CD4-positive, alpha-beta T cell treated with Interleukin-2 at 100 ng/mL for 4 hours (primary cell): ENCODE measurements at regions not wholly inside any gene's neighbourhood (a gene's known extent, or its start where the extent isn't known, plus 50 kb on each side); places are given as distances from the start of the nearest gene placed in this dataset.

Experiments
- DNase-seq: peaks from one replicate; pipeline ENCODE4 v3.0.0-alpha.2; 2020; ENCODE audit warnings: low spot score

DNA sequence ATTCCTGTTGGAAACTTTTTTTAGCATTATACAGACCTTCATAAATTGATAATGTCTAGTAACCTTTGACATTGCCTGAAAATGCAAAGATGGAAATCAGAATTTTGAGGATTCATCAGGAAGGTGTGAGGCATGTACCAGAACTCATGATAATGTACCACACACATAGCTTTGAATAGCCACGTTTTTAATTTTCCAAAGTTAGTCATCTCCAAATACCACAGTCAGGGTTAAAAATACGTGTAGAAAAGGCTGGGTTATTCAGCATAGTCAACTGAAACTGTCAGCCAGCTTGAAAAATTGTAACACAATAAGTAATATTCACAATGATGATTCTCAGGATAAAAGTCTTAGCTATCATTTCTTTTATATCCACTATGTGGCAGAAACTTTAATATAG is 102.0 kb upstream of the THRB start:
- no peak for DNase-seq

DNA sequence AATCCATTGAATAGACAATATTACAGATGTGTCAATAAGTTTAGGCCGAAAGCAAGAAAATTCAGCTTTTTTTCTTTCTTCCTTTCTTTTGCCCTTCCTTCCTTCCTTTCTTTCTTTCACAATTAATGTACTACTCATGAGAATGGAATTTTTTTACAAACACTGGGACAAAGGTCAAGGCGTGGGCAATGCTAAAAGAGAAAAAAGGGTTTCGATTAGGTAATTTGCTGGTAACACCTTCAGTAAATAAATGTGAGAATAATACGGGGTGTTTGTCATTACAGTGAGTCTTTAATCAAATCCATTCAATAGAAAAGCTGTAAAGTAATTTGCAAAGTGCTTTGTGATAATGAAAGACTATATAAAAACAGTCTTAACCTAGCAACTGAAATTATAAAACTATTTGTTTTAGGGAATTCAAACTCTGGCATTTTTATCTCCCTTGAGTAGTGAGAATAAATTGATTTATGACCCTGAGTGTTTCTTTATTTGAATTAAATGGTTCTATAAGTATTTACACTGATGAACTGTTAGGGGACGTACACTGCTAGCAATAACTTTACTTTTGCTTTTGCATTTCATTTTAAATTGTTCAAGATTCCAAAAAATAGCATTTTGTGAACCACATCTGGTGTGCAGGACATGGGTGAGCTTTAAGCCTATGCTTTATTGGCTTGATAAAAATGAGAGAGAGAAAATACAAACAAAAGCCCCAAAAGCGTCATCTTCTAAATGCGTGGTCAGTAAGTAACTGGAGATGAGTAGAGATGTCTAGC is 104.2 kb upstream of the THRB start:
- DNase-seq, result no peak

- DNase-seq, result no peak
Observed at GRCh38 chr3:24601066-24601939, 106.7 kb upstream of the THRB start.

GRCh38 chr3:24604215-24604614 is 109.6 kb upstream of the THRB start:
- DNase-seq, result no peak

DNA sequence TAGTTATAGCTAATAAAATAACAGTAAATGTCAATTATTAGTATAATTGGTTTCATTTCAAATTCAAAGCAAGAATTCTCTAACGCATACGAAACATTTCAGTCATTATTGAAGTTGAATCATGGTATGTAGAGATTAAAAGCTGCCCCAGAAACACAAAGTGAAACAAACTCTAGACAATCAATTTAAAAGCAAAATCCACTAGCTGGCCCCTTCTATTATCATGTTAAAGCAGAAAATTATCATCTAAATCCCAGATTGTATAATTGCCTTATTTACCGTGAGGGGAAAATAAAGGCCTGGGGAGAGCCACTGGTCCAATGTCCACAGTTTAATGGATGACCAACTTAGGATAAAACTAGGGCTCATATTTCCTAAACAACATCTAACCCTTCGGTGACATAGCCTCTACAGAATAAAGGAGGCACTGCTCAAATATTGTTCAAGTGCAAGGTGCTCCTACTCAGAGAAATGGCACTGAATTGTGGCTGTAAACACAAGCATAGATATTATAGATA is 110.9 kb upstream of the THRB start:
- DNase-seq, result no peak

DNA sequence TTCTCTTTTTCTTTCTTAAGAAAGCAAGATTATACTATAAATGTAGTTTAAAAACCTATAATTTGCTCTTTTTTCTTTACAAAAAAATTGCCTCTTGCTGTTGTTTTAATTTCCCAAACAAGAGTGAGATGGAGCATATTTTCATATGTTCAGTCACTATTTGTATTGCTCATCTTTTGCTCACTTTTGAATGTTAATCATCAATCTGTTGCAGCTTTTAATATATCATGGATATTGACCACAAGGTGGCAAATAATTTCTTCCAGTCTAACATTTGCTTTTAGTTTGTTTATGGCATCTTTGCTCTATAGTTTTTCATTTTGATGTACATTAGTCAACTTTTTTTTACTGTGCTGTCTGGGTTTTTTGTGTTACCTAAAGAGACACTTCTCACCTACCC is 112.6 kb upstream of the THRB start:
- DNase-seq, result no peak

DNA sequence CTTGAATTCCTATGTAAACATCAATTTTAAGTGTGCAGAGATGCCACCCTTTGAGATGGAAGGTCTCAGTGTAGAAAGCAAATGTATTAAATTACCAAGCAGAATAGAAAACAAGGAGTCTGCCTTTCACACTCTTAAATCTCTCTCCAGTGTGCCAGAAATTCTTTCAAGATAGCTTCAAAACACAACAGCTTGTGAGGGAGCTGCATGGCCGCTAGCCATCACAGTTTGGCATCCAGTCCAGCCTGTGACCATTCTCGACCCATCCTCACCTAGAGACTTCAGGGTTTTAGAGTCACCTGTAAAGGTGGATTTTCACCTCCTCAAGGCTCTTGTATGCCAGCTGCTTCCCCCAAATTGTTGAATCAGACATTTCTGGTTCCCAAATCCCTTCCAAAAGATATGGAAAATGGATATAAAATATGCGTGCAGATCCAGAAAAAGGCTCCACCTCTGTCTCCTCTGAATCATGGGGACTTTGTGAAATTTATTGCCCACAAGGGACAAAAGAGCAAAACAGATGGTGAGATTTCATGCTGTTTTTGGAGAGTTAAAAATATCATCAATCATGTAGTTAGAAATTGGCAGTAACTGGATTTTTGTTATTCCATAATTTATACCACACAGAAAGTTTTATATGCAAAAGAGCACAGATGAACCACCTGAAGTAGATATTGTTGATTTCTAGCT is 114.2 kb upstream of the THRB start:
- no peak for DNase-seq

DNA sequence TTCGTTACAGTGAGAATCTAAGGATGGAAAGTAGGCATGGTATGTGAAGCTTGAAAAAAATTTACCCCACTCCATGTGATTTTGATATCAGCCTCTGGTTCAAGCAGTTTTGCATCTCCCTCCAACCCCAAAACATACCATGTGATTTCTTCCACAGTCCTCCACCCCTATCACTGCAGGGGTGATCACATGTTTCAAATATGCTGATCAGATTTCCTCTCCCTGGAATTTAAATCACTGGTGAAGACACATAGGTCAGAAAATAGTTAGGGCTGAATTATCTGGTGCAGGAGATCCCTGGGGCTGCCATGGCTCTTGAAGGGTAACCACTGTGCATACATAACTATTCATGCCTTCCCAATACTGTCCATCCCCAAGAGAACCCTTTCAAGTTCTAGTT is 119.7 kb upstream of the THRB start:
- DNase-seq, result no peak

- DNase-seq, result no peak
Observed at GRCh38 chr3:24615177-24615576, 120.5 kb upstream of the THRB start.

DNA sequence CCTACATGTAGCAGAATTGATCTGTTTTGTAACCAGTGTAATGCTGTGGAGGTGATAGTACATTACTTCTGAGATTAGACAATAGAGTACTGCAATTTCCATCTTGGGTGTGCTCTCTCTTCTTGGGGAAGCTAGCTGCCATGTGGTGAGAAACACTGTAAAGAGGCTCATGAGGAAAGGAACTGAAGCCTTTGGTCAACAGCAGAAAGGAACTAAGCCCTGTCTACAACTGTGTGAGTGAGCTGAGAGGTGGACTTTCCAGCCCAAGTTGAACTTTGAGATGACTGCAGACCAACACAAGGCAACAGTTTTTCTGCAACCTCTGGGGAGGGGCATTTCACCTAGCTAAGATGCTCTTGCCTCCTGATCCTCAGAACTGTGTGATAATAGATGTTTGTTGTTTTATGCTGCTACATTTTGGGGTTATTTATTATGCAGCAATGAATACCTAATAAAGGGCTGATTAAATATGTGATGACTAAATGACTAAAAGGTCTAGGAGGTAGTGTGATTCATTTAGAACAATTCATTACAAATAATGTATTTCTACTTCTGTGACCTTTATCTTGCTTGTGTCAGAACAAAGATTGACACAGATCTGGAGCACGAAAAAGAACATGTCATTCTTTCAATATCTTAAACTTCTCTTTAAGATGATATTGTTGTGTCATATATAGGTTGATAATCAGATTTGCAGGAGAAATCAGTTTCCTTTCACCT is 121.6 kb upstream of the THRB start:
- no peak for DNase-seq

DNA sequence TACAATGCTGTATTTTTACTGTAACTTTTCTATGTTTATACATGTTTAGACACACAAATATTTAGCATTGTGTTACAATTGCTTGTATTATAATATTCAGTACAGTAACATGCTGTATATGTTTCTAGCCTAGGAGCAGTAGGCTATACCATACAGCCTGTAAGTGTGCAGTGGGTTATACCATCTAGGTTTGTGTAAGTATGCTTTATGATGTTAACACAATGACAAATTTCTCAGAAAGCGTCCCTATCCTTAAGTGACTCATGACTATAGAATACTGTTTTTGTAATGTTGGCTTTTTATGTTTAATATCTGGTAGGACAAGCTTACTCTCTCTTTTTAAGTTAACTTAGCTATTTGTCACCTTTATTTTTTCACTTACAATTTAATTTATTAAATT is 127.5 kb upstream of the THRB start:
- DNase-seq, result no peak

DNA sequence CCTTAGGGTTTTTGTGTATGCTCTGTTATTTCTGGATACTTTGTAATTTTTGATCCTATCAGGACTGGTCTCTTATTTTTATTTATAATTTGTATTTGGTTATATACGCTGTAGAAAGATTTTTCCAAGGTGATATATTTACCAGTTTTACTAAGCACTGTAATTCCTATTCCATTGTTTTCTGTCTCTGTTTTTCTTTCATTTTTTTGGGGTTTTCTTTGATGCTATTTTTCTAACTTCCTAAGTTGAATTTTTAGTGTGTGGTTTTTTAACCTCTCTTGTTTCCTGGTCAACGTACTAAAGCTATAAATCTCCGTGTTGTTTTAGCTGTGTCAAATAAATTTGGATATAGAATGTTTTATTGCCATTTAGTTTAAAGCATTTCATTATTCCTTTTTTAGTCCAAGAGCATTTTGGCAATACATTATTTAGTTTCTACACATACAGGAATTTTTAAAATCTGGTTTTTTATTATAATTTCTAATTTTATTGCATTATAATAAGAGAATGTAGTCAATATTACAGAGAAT is 128.1 kb upstream of the THRB start:
- no peak for DNase-seq

DNA sequence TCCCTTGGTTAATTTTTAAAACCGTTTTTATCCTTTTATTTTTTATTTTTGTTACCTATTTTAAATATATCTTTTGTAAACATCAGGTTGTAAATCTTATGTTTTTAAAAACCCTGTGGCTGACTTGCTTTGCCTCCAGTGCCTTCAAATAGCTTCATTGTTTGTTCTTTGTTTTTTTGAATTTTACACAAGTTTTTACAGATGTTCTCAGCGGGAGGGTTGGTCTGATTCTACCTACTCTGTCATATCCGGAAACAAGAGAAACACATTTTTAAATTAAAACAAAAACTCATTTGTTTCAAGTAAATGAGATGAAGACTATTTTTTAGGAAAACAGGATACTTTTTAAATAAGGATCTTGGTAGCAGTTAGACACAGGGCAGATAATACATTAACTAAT is 129.0 kb upstream of the THRB start:
- DNase-seq, result no peak

- no peak for DNase-seq
Observed at GRCh38 chr3:24624938-24625681, 130.5 kb upstream of the THRB start.

- DNase-seq, result no peak
Observed at GRCh38 chr3:24628523-24629258, 134.0 kb upstream of the THRB start.

DNA sequence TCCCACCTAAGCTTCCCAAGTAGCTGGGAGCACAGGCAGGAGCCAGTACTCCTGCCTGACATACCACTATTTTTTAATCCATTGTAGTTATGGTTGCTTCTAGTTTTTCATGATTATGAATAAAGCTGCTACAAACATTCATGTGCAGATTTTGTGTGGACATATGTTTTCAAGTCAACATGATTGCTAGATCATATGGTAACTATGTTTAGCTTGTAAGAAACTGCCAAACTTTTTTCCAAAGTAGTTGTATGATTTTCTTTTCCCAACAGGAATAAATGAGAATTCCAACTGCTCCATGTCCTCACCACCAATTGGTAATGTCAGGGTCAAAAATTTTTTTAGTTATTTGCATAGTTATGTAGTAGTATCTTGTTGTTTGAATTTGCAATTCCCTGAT is 136.8 kb upstream of the THRB start:
- DNase-seq, result no peak

GRCh38 chr3:24639061-24639460 is 144.4 kb upstream of the THRB start:
- no peak for DNase-seq

- DNase-seq, result no peak
Observed at GRCh38 chr3:24639481-24640329, 145.1 kb upstream of the THRB start.

GRCh38 chr3:24640330-24640877 is 145.8 kb upstream of the THRB start:
- DNase-seq, result no peak
